ENCODE measurements at regions not wholly inside any gene's neighbourhood (a gene's known extent, or its start where the extent isn't known, plus 50 kb on each side); places are given as distances from the start of the nearest gene placed in this dataset.

GRCh38 chr5:63128018-63128417, 549.4 kb downstream of the LRRC70 start:
- no peak for TF ChIP-seq EZH2phosphoT487 (IDR thresholded peaks at IDR 0.05; ENCODE audit: low read depth)
- TF ChIP-seq CTCF (IDR thresholded peaks at IDR 0.05; ENCODE audit: low read depth, low read length), result no peak
